COLO668 (cell line): ENCODE measurements at regions not wholly inside any gene's neighbourhood (a gene's known extent, or its start where the extent isn't known, plus 50 kb on each side); places are given as distances from the start of the nearest gene placed in this dataset.
"Not testable (repeated sequence)": the region's sequence is repeated elsewhere in the genome, so short reads cannot be mapped to it uniquely, and the experiment has no call there.

Experiments
- DNase-seq: peaks from one replicate; lab custom pipeline; 2025; ENCODE audit not compliant: unreplicated experiment; lab: John Stamatoyannopoulos, UW

- not testable (repeated sequence) for DNase-seq
Measured at GRCh38 chr14:105731221-105731985, 205.0 kb downstream of the TMEM121 start.

- no peak for DNase-seq
Measured at GRCh38 chr14:105733081-105734065, 207.0 kb downstream of the TMEM121 start.

GRCh38 chr14:105734241-105734640 is 207.9 kb downstream of the TMEM121 start:
- not testable (repeated sequence) for DNase-seq

- DNase-seq = not testable (repeated sequence)
Measured at GRCh38 chr14:105736331-105736730, 209.9 kb downstream of the TMEM121 start.

GRCh38 chr14:105737504-105738246 is 211.3 kb downstream of the TMEM121 start:
- DNase-seq = no peak

- DNase-seq = no peak
Measured at GRCh38 chr14:105738638-105739037, 212.3 kb downstream of the TMEM121 start.

- DNase-seq = no peak
Measured at GRCh38 chr14:105739331-105740102, 213.1 kb downstream of the TMEM121 start.

- DNase-seq = not testable (repeated sequence)
Measured at GRCh38 chr14:105740272-105740671, 213.9 kb downstream of the TMEM121 start.

GRCh38 chr14:105740961-105741360 is 214.6 kb downstream of the TMEM121 start:
- not testable (repeated sequence) for DNase-seq

- DNase-seq = not testable (repeated sequence)
Measured at GRCh38 chr14:105741707-105742530, 215.5 kb downstream of the TMEM121 start.

- DNase-seq = no peak
Measured at GRCh38 chr14:105742531-105742848, 216.1 kb downstream of the TMEM121 start.

- not testable (repeated sequence) for DNase-seq
Measured at GRCh38 chr14:105742904-105743701, 216.7 kb downstream of the TMEM121 start.

- not testable (repeated sequence) for DNase-seq
Measured at GRCh38 chr14:105744213-105744787, 217.9 kb downstream of the TMEM121 start.

GRCh38 chr14:105745433-105746123 is 219.2 kb downstream of the TMEM121 start:
- no peak for DNase-seq

GRCh38 chr14:105746124-105746514 is 219.7 kb downstream of the TMEM121 start:
- no peak for DNase-seq

- not testable (repeated sequence) for DNase-seq
Measured at GRCh38 chr14:105746800-105747502, 220.6 kb downstream of the TMEM121 start.
